Parathyroid adenoma (tissue), 2 donors: ENCODE measurements at regions not wholly inside any gene's neighbourhood (a gene's known extent, or its start where the extent isn't known, plus 50 kb on each side); places are given as distances from the start of the nearest gene placed in this dataset.

Experiments
- H2AFZ ChIP-seq: fragments of 300-600 bp; sonication (generic); one replicate; pipeline ENCODE4 v1.7.0; 2017; ENCODE audit warnings: antibody characterized with exemption, mild to moderate bottlenecking
- H3K27ac ChIP-seq: fragments of 300-600 bp; sonication (generic); one replicate; pipeline ENCODE4 v1.7.0; 2017
- H3K27me3 ChIP-seq: fragments of 300-600 bp; sonication (generic); one replicate; pipeline ENCODE4 v1.7.0; 2017; ENCODE audit warnings: low read length; ENCODE audit not compliant: control insufficient read depth, insufficient read depth
- H3K36me3 ChIP-seq: fragments of 300-600 bp; sonication (generic); one replicate; pipeline ENCODE4 v1.7.0; 2017; ENCODE audit warnings: low read length; ENCODE audit not compliant: control insufficient read depth, insufficient read depth
- H3K4me1 ChIP-seq: fragments of 300-600 bp; sonication (generic); one replicate; pipeline ENCODE4 v1.7.0; 2017; ENCODE audit warnings: control low read depth
- H3K4me2 ChIP-seq: fragments of 300-600 bp; sonication (generic); one replicate; pipeline ENCODE4 v1.7.0; 2017; ENCODE audit warnings: low read length
- H3K4me3 ChIP-seq: fragments of 300-600 bp; sonication (generic); one replicate; pipeline ENCODE4 v1.7.0; 2017; ENCODE audit warnings: low read depth, low read length
- H3K79me2 ChIP-seq: fragments of 300-600 bp; sonication (generic); one replicate; pipeline ENCODE4 v1.7.0; 2017; ENCODE audit warnings: control low read depth
- H3K9ac ChIP-seq: fragments of 300-600 bp; sonication (generic); one replicate; pipeline ENCODE4 v1.7.0; 2017; ENCODE audit warnings: mild to moderate bottlenecking
- H3K9me3 ChIP-seq: fragments of 300-600 bp; sonication (generic); one replicate; pipeline ENCODE4 v1.7.0; 2017; ENCODE audit warnings: low read length; ENCODE audit not compliant: control insufficient read depth
- TF ChIP-seq, protein P1 (sequence below): fragments of 300-600 bp; sonication (generic); IDR thresholded peaks from one replicate; pipeline ENCODE4 v1.7.0; 2017; ENCODE audit warnings: antibody characterized with exemption, mild to moderate bottlenecking
- donor health status: primary hyperparathyroidism.

DNA sequence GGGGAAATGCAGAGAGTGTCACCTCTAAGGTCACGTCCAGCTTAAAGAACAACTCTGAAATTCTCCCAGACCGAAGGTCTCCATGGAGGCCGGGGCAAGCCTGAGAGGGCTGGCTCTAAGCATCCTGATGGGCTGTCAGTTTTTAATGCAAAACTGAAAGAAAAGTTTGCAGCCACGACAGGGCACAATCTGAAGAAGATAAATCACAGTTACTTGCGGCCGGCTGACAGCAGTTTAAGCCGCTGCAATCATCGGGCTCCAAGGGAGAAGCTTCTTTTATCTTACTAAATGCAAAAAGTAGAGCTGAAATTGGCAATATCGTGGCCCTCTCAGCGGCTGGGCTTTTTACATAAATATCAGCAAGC is 168.8 kb downstream of the CYLD start:
- no peaks in the 10 kb centered on the region for H3K9me3 ChIP-seq
- no peaks in the 10 kb centered on the region for H3K27me3 ChIP-seq
- H3K4me1 ChIP-seq, result peaks cover 10% of the 10 kb centered on the region
- no peak overlapping the region for H2AFZ ChIP-seq
- H3K36me3 ChIP-seq, result no peaks in the 10 kb centered on the region
- no peaks in the 10 kb centered on the region for H3K79me2 ChIP-seq
- H3K4me2 ChIP-seq, result no peak overlapping the region
- no peak overlapping the region for H3K9ac ChIP-seq
- TF ChIP-seq, protein P1, sequence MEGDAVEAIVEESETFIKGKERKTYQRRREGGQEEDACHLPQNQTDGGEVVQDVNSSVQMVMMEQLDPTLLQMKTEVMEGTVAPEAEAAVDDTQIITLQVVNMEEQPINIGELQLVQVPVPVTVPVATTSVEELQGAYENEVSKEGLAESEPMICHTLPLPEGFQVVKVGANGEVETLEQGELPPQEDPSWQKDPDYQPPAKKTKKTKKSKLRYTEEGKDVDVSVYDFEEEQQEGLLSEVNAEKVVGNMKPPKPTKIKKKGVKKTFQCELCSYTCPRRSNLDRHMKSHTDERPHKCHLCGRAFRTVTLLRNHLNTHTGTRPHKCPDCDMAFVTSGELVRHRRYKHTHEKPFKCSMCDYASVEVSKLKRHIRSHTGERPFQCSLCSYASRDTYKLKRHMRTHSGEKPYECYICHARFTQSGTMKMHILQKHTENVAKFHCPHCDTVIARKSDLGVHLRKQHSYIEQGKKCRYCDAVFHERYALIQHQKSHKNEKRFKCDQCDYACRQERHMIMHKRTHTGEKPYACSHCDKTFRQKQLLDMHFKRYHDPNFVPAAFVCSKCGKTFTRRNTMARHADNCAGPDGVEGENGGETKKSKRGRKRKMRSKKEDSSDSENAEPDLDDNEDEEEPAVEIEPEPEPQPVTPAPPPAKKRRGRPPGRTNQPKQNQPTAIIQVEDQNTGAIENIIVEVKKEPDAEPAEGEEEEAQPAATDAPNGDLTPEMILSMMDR, result no peak
- H3K4me3 ChIP-seq, result no peak overlapping the region
- no peak overlapping the region for H3K27ac ChIP-seq

DNA sequence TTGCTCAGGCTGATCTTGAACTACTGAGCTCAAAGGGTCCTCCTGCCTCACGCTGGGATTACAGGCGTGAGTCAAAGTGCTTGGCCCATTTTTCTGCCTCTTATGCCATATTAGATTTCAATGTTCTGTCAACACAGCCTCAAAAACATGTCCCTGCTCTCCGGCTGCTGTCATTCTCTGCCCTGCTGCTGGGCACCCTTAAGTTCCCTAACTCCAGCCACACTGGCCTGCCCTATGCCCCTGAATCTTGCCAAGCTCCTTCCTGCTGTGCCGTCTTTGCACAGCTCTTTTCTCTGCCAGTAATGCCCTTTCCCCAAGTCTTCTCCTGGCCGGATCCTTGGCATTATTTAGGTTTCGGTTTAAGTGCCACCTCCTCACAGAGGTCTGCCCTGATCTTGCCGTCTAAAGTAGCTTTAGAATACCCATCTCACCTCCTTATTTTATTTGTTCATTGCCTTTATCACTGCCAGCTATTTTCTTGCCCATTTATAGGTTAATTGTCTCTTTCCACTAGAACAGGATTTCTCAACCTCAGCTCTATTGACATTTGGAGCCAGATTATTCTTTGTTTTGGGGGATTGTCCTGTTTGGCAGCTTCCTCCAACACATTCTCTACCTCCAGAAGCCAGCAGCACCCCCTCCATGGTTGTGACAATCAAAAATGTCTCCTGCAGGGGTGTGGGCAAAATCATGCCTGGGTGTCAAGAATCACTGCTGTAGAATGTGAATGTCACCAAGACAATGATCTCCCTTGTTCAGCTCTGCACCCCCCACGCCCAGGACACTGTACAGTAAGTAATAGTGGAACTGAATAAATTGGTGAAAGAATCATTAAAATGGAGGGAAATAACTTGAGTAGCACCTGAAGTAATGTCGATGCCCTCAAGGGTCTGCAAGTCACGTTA is 168.2 kb downstream of the CYLD start:
- H3K79me2 ChIP-seq, result no peaks in the 10 kb centered on the region
- no peak overlapping the region for H3K27ac ChIP-seq
- H3K4me1 ChIP-seq, result peaks cover 3% of the 10 kb centered on the region
- no peak overlapping the region for H3K4me2 ChIP-seq
- peak overlapping the region; percentile 25 for H2AFZ ChIP-seq
- TF ChIP-seq, protein P1, result no peak
- no peak overlapping the region for H3K9ac ChIP-seq
- H3K9me3 ChIP-seq, result no peaks in the 10 kb centered on the region
- no peaks in the 10 kb centered on the region for H3K36me3 ChIP-seq
- no peak overlapping the region for H3K4me3 ChIP-seq
- no peaks in the 10 kb centered on the region for H3K27me3 ChIP-seq

DNA sequence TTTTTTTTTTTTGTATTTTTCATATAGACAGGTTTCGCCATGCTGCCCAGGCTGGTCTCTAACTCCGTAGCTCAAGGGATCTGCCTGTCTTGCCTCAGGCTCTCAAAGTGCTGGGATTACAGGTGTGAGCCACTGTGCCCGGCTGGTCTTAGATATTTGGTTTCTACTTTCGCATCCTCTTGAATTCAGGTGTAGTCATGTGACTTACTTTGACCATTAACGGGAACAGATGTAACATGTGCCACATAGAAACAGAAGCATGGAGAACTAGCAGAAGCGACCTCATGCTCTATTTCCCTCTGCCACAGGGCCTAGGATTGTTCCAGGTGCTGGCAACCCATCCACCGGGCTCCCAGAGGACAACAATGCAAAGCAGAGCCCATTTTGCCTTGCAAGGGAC is 166.6 kb downstream of the CYLD start:
- Histone ChIP-seq H3K36me3 (no peaks in the 10 kb centered on the region), H3K9ac (no peak overlapping the region), H3K27ac (no peak overlapping the region), H3K79me2 (no peaks in the 10 kb centered on the region), H3K4me1 (no peaks in the 10 kb centered on the region), H3K4me3 (no peak overlapping the region), H3K9me3 (no peaks in the 10 kb centered on the region), H3K27me3 (no peaks in the 10 kb centered on the region), H3K4me2 (no peak overlapping the region), H2AFZ (no peak overlapping the region)
- TF ChIP-seq, protein P1, result no peak

DNA sequence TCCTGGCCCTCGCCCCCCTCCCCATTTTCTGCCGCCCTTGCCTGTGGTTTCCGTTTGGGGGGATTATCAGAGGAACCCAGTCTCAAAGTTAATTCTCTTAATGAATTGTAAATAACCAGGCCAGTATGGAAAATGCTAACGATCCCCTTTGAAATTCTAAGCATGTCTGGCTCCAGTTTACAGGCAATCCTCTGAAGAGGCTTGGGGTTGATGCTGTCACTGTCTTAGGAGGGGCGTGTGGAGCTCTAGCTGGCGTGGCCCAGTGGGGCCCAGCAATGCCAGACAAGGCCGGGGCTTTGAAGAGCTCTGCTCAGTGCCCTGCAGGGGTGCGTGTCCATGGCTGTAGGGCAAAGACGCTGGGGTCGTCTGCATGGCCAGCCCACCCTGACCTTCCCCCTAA is 164.6 kb downstream of the CYLD start:
- Histone ChIP-seq H3K9ac (no peak overlapping the region), H3K27me3 (no peaks in the 10 kb centered on the region), H2AFZ (no peak overlapping the region), H3K4me2 (no peak overlapping the region), H3K79me2 (no peaks in the 10 kb centered on the region), H3K9me3 (no peaks in the 10 kb centered on the region), H3K36me3 (no peaks in the 10 kb centered on the region), H3K4me1 (peaks cover 4% of the 10 kb centered on the region), H3K4me3 (no peak overlapping the region), H3K27ac (no peak overlapping the region)
- TF ChIP-seq, protein P1, result no peak

DNA sequence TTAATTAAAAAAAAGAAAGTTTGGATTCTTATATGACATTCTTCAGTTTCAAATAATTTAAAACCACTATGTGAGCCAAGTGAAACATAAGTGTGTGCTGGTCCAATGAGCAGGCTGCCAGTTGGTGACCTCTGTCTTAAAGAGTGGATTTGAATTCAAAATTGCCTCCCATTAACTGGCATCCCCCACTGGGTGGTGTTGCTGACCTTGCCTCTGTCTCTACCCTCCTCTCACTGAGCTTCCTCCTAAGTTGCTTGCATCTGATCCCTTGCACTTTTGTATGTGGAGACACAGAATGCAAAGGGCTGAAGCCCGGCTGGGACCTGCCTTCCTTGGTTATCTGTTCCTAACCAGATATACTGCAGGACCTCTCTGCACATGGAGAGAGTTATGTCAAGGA is 160.6 kb downstream of the CYLD start:
- Histone ChIP-seq H3K4me2 (no peak overlapping the region), H3K36me3 (no peaks in the 10 kb centered on the region)
- TF ChIP-seq, protein P1, result no peak

More for the DNA sequence above, 160.6 kb downstream of the CYLD start:
- Histone ChIP-seq H3K27ac (no peak overlapping the region), H3K9ac (no peak overlapping the region), H3K4me3 (no peak overlapping the region), H2AFZ (no peak overlapping the region), H3K79me2 (no peaks in the 10 kb centered on the region), H3K4me1 (peaks cover 4% of the 10 kb centered on the region), H3K9me3 (no peaks in the 10 kb centered on the region), H3K27me3 (no peaks in the 10 kb centered on the region)
